Testis (tissue), 2 donors: ENCODE measurements at regions not wholly inside any gene's neighbourhood (a gene's known extent, or its start where the extent isn't known, plus 50 kb on each side); places are given as distances from the start of the nearest gene placed in this dataset.

ENCODE experiments used
- DNase-seq: peaks from one replicate; pipeline ENCODE4 v3.0.0-alpha.2; 2019
- H3K27ac ChIP-seq, 2 donors: fragments of 200-600 bp; sonication (generic); one replicate each; pipeline ENCODE4 v1.5.1; 2019
- H3K27me3 ChIP-seq: fragments of 200-600 bp; sonication (generic); one replicate; pipeline ENCODE4 v1.5.1; 2019
- H3K36me3 ChIP-seq: fragments of 200-600 bp; sonication (generic); one replicate; pipeline ENCODE4 v1.5.1; 2017; ENCODE audit warnings: low read depth; ENCODE audit errors: missing control alignments
- H3K4me1 ChIP-seq: fragments of 200-600 bp; sonication (generic); one replicate; pipeline ENCODE4 v1.5.1; 2019
- H3K4me3 ChIP-seq, 2 donors: fragments of 200-600 bp; sonication (generic); one replicate each; pipeline ENCODE4 v1.5.1; 2017 to 2019
- H3K9me3 ChIP-seq: fragments of 200-600 bp; sonication (generic); one replicate; pipeline ENCODE4 v1.5.1; 2017
- POLR2A ChIP-seq: fragments of 450-650 bp; IDR thresholded peaks from one replicate; pipeline ENCODE4 v1.6.1; 2017; ENCODE audit warnings: antibody characterized with exemption, mild to moderate bottlenecking, moderate library complexity
- WGBS, 2 donors: methylation state at CpG; one replicate each; pipeline ENCODE4 v1.1.5; 2018; 5-methylcytosine and 5-hydroxymethylcytosine counted together
- intact Hi-C: fragments of 100-400 bp; cut with DNase I; formaldehyde crosslinking; loops from one replicate; pipeline ENCODE4 v1.15.1; 2023; ENCODE audit warnings: low total_unique reads
- TF ChIP-seq, protein P1 (sequence below), 3 experiments: fragments of 450-650 bp in 2 of 3; fragments of 200-600 bp in 1 of 3; sonication (generic) in 1 of 3; IDR thresholded peaks; one replicate each; pipeline ENCODE4 v1.5.1; 2016 to 2019; ENCODE audit warnings: antibody characterized with exemption in 3 of 3, mild to moderate bottlenecking in 2 of 3, moderate library complexity in 1 of 3

DNA sequence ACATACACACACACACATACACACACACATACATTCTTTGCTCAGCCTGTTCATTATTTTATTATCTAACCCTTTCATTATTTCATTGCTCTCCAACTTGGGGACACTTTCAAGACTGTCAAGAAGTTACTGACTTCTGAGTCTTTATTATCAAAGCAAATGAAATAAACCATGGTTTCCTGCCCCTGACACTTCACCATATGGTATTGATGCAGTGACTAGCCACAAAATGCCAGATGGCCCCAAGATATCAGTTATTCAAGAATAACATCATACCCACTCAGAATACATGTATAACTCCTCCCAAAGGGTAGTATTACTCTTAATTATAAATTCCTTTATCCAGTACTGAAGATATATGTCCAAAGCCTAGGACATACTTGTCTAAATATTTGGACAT lies 197.3 kb downstream of the MRPL39 start:
- no peak overlapping the region for H3K27ac ChIP-seq
- H3K4me3 ChIP-seq = no peak overlapping the region
- no peaks in the 10 kb centered on the region for H3K4me1 ChIP-seq
- H3K36me3 ChIP-seq = no peaks in the 10 kb centered on the region
- H3K9me3 ChIP-seq = no peaks in the 10 kb centered on the region
- DNase-seq = no peak
- intact Hi-C loops = no loop called here
- no peak for TF ChIP-seq POLR2A
- TF ChIP-seq, protein P1, sequence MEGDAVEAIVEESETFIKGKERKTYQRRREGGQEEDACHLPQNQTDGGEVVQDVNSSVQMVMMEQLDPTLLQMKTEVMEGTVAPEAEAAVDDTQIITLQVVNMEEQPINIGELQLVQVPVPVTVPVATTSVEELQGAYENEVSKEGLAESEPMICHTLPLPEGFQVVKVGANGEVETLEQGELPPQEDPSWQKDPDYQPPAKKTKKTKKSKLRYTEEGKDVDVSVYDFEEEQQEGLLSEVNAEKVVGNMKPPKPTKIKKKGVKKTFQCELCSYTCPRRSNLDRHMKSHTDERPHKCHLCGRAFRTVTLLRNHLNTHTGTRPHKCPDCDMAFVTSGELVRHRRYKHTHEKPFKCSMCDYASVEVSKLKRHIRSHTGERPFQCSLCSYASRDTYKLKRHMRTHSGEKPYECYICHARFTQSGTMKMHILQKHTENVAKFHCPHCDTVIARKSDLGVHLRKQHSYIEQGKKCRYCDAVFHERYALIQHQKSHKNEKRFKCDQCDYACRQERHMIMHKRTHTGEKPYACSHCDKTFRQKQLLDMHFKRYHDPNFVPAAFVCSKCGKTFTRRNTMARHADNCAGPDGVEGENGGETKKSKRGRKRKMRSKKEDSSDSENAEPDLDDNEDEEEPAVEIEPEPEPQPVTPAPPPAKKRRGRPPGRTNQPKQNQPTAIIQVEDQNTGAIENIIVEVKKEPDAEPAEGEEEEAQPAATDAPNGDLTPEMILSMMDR (IDR thresholded peaks at IDR 0.05) = no peak
- no peaks in the 10 kb centered on the region for H3K27me3 ChIP-seq

DNA sequence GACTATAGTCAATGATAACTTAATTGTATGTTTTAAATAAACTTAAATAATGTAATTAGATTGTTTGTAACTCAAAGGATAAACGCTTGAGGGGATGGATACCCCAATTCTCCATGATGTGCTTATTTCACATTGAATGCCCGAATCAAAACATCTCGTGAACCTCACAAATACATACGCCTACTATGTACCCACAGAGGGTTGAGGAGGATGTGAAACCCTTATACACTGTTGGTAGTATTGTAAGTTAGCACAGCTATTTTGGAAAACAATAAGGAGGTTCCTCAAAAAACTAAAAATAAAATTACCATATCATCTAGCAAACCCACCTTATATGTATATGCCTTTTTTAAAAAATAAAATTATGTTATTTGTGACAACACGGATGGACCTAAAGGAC lies 198.6 kb downstream of the MRPL39 start:
- H3K4me1 ChIP-seq = no peaks in the 10 kb centered on the region
- no peaks in the 10 kb centered on the region for H3K9me3 ChIP-seq
- TF ChIP-seq POLR2A = no peak
- H3K4me3 ChIP-seq = no peak overlapping the region
- no peaks in the 10 kb centered on the region for H3K36me3 ChIP-seq
- H3K27me3 ChIP-seq = no peaks in the 10 kb centered on the region
- WGBS, 2 donors = 70 to 83% methylated on average over 5 of the region's 5 CpGs
- no peak overlapping the region for H3K27ac ChIP-seq
- intact Hi-C loops = no loop called here
- DNase-seq = no peak

DNA sequence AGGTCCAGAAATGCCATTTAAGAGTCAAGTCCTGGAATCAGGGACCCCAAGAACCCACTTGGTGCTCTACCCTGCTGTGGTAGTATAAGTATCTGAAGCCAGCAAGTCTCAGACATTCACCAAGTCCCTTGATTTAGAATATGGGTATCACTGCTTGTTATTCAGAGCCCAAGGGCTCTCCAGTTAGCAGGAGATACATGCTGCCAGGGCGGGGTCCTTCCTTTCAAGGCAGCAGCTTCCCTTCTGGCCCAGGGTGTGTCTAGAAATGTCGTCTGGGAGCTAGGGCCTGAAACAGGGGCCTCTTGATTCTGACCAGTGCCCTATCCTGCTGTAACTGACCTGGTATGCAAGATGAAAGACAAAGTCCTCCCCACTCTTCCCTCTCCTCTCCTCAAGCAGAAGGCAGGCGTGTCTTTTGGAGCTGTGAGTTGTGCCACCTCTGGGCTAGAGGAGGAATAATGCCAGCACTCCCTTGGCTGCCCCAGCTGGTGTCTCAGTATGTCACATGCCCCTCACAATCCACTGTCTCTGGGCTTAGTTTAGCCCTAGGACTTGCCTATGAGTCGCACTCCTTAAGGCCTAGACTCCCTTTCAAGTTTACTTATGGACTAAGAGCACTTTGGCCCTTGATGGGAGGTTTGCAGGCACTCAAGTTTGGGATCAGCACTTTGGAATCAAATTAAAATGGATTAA lies 200.2 kb downstream of the MRPL39 start:
- H3K4me3 ChIP-seq = no peak overlapping the region
- 77 to 78% methylated on average over 4 of the region's 4 CpGs for WGBS, 2 donors
- H3K9me3 ChIP-seq = no peaks in the 10 kb centered on the region
- TF ChIP-seq, protein P1 (IDR thresholded peaks at IDR 0.05) = no peak
- TF ChIP-seq POLR2A = no peak
- H3K36me3 ChIP-seq = no peaks in the 10 kb centered on the region
- H3K27me3 ChIP-seq = no peaks in the 10 kb centered on the region
- DNase-seq = no peak
- H3K27ac ChIP-seq = no peak overlapping the region
- H3K4me1 ChIP-seq = no peaks in the 10 kb centered on the region
- intact Hi-C loops = no loop called here

DNA sequence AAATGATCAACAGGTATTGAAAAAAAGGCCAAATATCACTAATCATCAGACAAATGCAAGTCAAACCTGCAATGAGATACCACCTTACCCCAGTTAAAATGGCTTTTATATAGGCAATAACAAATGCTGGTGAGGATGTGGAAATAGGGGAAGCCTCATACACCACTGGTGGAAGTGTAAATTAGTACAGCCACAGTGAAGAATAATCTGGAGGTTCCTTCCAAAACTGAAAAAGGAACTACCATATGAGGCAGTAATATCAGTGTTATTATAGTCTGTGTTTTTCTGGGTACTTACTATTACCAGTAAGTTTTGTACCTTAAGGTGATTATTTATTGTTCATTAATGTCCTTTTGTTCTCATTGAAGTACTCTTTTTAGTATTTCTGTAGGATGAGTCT lies 201.3 kb downstream of the MRPL39 start:
- Histone ChIP-seq H3K27ac (no peak overlapping the region), H3K4me1 (no peaks in the 10 kb centered on the region), H3K4me3 (no peak overlapping the region), H3K27me3 (no peaks in the 10 kb centered on the region), H3K9me3 (no peaks in the 10 kb centered on the region), H3K36me3 (no peaks in the 10 kb centered on the region)
- intact Hi-C loops = no loop called here
- TF ChIP-seq, protein P1 (IDR thresholded peaks at IDR 0.05) = no peak
- no peak for TF ChIP-seq POLR2A
- no peak for DNase-seq

DNA sequence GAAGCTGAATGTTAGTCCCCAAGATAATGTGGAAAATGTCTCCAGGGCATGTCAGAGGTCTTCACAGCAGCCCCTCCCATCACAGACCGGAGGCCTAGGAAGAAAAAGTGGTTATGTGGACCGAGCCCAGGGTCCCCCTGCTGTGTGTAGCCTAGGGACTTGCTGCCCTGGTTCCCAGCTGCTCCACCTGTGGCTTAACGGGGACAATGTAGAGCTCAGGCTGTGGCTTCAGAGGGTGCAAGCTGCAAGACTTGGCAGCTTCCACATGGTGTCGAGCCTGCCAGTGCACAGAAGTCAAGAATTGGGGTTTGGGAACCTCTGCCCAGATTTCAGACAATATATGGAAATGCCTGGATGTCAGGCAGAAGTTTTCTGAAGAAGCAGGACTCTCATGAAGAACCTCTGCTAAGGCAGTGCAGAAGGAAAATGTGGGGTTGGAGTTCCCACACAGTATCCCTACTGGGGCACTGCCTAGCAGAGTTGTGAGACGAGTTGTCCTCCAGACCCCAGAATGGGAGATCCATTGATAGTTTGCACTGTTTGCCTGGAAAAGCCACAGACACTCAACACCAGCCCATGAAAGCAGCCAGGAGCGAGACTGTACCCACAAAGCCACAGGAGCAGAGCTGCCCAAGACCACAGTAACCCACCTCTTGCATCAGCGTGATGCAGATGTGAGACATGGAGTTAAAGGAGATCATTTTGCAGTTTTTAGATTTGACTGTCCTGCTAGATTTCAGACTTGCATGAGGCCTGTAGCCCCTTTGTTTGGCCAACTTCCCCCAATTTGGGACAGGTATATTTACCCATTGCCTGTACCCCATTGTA lies 204.9 kb downstream of the MRPL39 start:
- Histone ChIP-seq H3K4me1 (no peaks in the 10 kb centered on the region), H3K4me3 (no peak overlapping the region), H3K27me3 (no peaks in the 10 kb centered on the region), H3K9me3 (no peaks in the 10 kb centered on the region), H3K36me3 (no peaks in the 10 kb centered on the region), H3K27ac (no peak overlapping the region)
- DNase-seq = no peak
- WGBS, 2 donors = 79 to 86% methylated on average over 7 of the region's 7 CpGs
- intact Hi-C loops = no loop called here
- TF ChIP-seq, protein P1 (IDR thresholded peaks at IDR 0.05) = no peak
